ENCODE measurements at regions not wholly inside any gene's neighbourhood (a gene's known extent, or its start where the extent isn't known, plus 50 kb on each side); places are given as distances from the start of the nearest gene placed in this dataset.

- intact Hi-C loops (cut with DNase I; ENCODE audit: low total_unique reads): no loop called here
- TF ChIP-seq CTCF (IDR thresholded peaks at IDR 0.05) (no peak), POLR2A (IDR thresholded peaks at IDR 0.05) (no peak)
- no peak for DNase-seq
Measured at GRCh38 chr6:144349690-144350527, 64.8 kb downstream of the UTRN start.

GRCh38 chr6:144350528-144350880 is 65.4 kb downstream of the UTRN start:
- intact Hi-C loops (cut with DNase I; ENCODE audit: low total_unique reads): no loop called here
- no peak overlapping the region for H3K4me3 ChIP-seq
- WGBS, 2 donors: 74 to 81% methylated on average over 2 of the region's 2 CpGs
- peak overlapping the region in 1 of 2 donors; percentile 9 for H3K27ac ChIP-seq
- H3K9me3 ChIP-seq: no peaks in the 10 kb centered on the region
- H3K4me1 ChIP-seq: peaks cover 7% of the 10 kb centered on the region
- H3K27me3 ChIP-seq: no peaks in the 10 kb centered on the region
- H3K36me3 ChIP-seq (ENCODE audit: low read depth, missing control alignments): no peaks in the 10 kb centered on the region
- no peak for DNase-seq
- TF ChIP-seq POLR2A (IDR thresholded peaks at IDR 0.05) (no peak), CTCF (IDR thresholded peaks at IDR 0.05) (no peak)

More at GRCh38 chr6:144349690-144350527, 64.8 kb downstream of the UTRN start:
- no peak overlapping the region for H3K4me3 ChIP-seq
- peak overlapping the region in 1 of 2 donors; percentile 9 for H3K27ac ChIP-seq
- WGBS, 2 donors: 18 to 22% methylated on average over 8 of the region's 8 CpGs
- no peaks in the 10 kb centered on the region for H3K36me3 ChIP-seq (ENCODE audit: low read depth, missing control alignments)
- H3K4me1 ChIP-seq: peaks cover 7% of the 10 kb centered on the region
- no peaks in the 10 kb centered on the region for H3K27me3 ChIP-seq
- no peaks in the 10 kb centered on the region for H3K9me3 ChIP-seq

GRCh38 chr6:144351379-144352127 is 66.4 kb downstream of the UTRN start:
- Histone ChIP-seq H3K4me3 (no peak overlapping the region), H3K9me3 (no peaks in the 10 kb centered on the region), H3K4me1 (peaks cover 7% of the 10 kb centered on the region), H3K27ac (no peak overlapping the region), H3K27me3 (no peaks in the 10 kb centered on the region), H3K36me3 (ENCODE audit: low read depth, missing control alignments) (no peaks in the 10 kb centered on the region)
- DNase-seq: no peak
- WGBS, 2 donors: 70% methylated on average over 8 of the region's 8 CpGs
- intact Hi-C loops (cut with DNase I; ENCODE audit: low total_unique reads): no loop called here
- TF ChIP-seq CTCF (IDR thresholded peaks at IDR 0.05) (no peak), POLR2A (IDR thresholded peaks at IDR 0.05) (no peak)

- H3K36me3 ChIP-seq (ENCODE audit: low read depth, missing control alignments): no peaks in the 10 kb centered on the region
- no peaks in the 10 kb centered on the region for H3K27me3 ChIP-seq
- 86 to 88% methylated on average over 2 of the region's 2 CpGs for WGBS, 2 donors
- H3K9me3 ChIP-seq: no peaks in the 10 kb centered on the region
- DNase-seq: no peak
- intact Hi-C loops (cut with DNase I; ENCODE audit: low total_unique reads): no loop called here
- H3K4me1 ChIP-seq: peaks cover 7% of the 10 kb centered on the region
- H3K4me3 ChIP-seq: no peak overlapping the region
- no peak overlapping the region for H3K27ac ChIP-seq
- TF ChIP-seq POLR2A (IDR thresholded peaks at IDR 0.05): no peak
- no peak for TF ChIP-seq CTCF (IDR thresholded peaks at IDR 0.05)
Measured at GRCh38 chr6:144352331-144352730, 67.2 kb downstream of the UTRN start.
